ENCODE measurements at regions not wholly inside any gene's neighbourhood (a gene's known extent, or its start where the extent isn't known, plus 50 kb on each side); places are given as distances from the start of the nearest gene placed in this dataset.

GRCh38 chr9:31637265-31637664, 747.2 kb upstream of the ACO1 start:
- no peaks in the 10 kb centered on the region for H3K27me3 ChIP-seq
- no peaks in the 10 kb centered on the region for H3K36me3 ChIP-seq
- TF ChIP-seq CTCF (IDR thresholded peaks at IDR 0.05): no peak
- ATAC-seq (no peak), DNase-seq (no peak)
- 85 to 87% methylated on average over 2 of the region's 2 CpGs for WGBS, 2 donors
- no peak overlapping the region for H3K4me3 ChIP-seq
- intact Hi-C loops (cut with DNase I): no loop called here
- H3K4me1 ChIP-seq: no peaks in the 10 kb centered on the region
- H3K9me3 ChIP-seq: no peaks in the 10 kb centered on the region
- no peak overlapping the region for H3K27ac ChIP-seq

GRCh38 chr9:31637861-31638260, 746.6 kb upstream of the ACO1 start:
- H3K27me3 ChIP-seq: no peaks in the 10 kb centered on the region
- intact Hi-C loops (cut with DNase I): no loop called here
- no peak overlapping the region for H3K27ac ChIP-seq
- no peaks in the 10 kb centered on the region for H3K4me1 ChIP-seq
- no peaks in the 10 kb centered on the region for H3K36me3 ChIP-seq
- no peaks in the 10 kb centered on the region for H3K9me3 ChIP-seq
- ATAC-seq (no peak), DNase-seq (no peak)
- TF ChIP-seq CTCF (IDR thresholded peaks at IDR 0.05): no peak
- H3K4me3 ChIP-seq: no peak overlapping the region

- no peaks in the 10 kb centered on the region for H3K9me3 ChIP-seq
- no peak overlapping the region for H3K27ac ChIP-seq
- 81 to 90% methylated on average over 1 of the region's 1 CpG for WGBS, 2 donors
- H3K27me3 ChIP-seq: no peaks in the 10 kb centered on the region
- no peak for ATAC-seq
- no peaks in the 10 kb centered on the region for H3K4me1 ChIP-seq
- H3K4me3 ChIP-seq: no peak overlapping the region
- no peak for DNase-seq
- H3K36me3 ChIP-seq: no peaks in the 10 kb centered on the region
- TF ChIP-seq CTCF (IDR thresholded peaks at IDR 0.05): no peak
- intact Hi-C loops (cut with DNase I): no loop called here
Measured at GRCh38 chr9:31639451-31639850, 745.0 kb upstream of the ACO1 start.

- DNase-seq (no peak), ATAC-seq (no peak)
- Histone ChIP-seq H3K9me3 (no peaks in the 10 kb centered on the region), H3K4me1 (no peaks in the 10 kb centered on the region), H3K4me3 (no peak overlapping the region), H3K27me3 (no peaks in the 10 kb centered on the region), H3K36me3 (no peaks in the 10 kb centered on the region), H3K27ac (no peak overlapping the region)
- intact Hi-C loops (cut with DNase I): no loop called here
- no peak for TF ChIP-seq CTCF (IDR thresholded peaks at IDR 0.05)
- 61 to 78% methylated on average over 3 of the region's 3 CpGs for WGBS, 2 donors
Measured at GRCh38 chr9:31669311-31669710, 715.1 kb upstream of the ACO1 start.

GRCh38 chr9:31671011-31671410, 713.4 kb upstream of the ACO1 start:
- Histone ChIP-seq H3K4me3 (no peak overlapping the region), H3K36me3 (no peaks in the 10 kb centered on the region), H3K27me3 (no peaks in the 10 kb centered on the region), H3K9me3 (no peaks in the 10 kb centered on the region), H3K4me1 (no peaks in the 10 kb centered on the region), H3K27ac (no peak overlapping the region)
- no peak for TF ChIP-seq CTCF (IDR thresholded peaks at IDR 0.05)
- WGBS, 2 donors: 64 to 69% methylated on average over 3 of the region's 3 CpGs
- DNase-seq: no peak
- ATAC-seq: no peak
- intact Hi-C loops (cut with DNase I): no loop called here
